RWPE2 (cell line): ENCODE measurements at regions not wholly inside any gene's neighbourhood (a gene's known extent, or its start where the extent isn't known, plus 50 kb on each side); places are given as distances from the start of the nearest gene placed in this dataset.

Experiments used
- ATAC-seq: fragments of 200-7000 bp; cut with Tn5 transposase; 3 replicates; pipeline ENCODE4 v1.9.1; 2021; ENCODE audit warnings: low read depth
- DNase-seq: peaks from one replicate; pipeline ENCODE4 v3.0.0-alpha.2; 2020; ENCODE audit warnings: low spot score
- H3K27ac ChIP-seq: fragments of 450-650 bp; 2 replicates; pipeline ENCODE4 v1.5.1; 2017; ENCODE audit warnings: mild to moderate bottlenecking; ENCODE audit not compliant: poor library complexity, severe bottlenecking
- H3K27me3 ChIP-seq: fragments of 250-450 bp; sonication (Bioruptor Pico); 2 replicates; pipeline ENCODE4 v1.5.1; 2021; ENCODE audit warnings: mild to moderate bottlenecking, moderate library complexity; ENCODE audit not compliant: insufficient read depth, poor library complexity, severe bottlenecking
- H3K36me3 ChIP-seq: fragments of 250-450 bp; sonication (Bioruptor Pico); 2 replicates; pipeline ENCODE4 v1.5.1; 2020; ENCODE audit warnings: low read depth, mild to moderate bottlenecking, moderate library complexity
- H3K4me1 ChIP-seq: fragments of 250-450 bp; sonication (Bioruptor Pico); 2 replicates; pipeline ENCODE4 v1.5.1; 2021; ENCODE audit warnings: mild to moderate bottlenecking, moderate library complexity; ENCODE audit not compliant: insufficient read depth, poor library complexity, severe bottlenecking
- H3K4me3 ChIP-seq: fragments of 250-450 bp; sonication (Bioruptor Pico); 2 replicates; pipeline ENCODE4 v1.5.1; 2021; ENCODE audit warnings: mild to moderate bottlenecking, moderate library complexity; ENCODE audit not compliant: severe bottlenecking
- H3K9me3 ChIP-seq: fragments of 250-450 bp; sonication (Bioruptor Pico); 2 replicates; pipeline ENCODE4 v1.5.1; 2021; ENCODE audit warnings: mild to moderate bottlenecking, moderate library complexity; ENCODE audit not compliant: severe bottlenecking
- TF ChIP-seq, protein P1 (sequence below): fragments of 450-650 bp; IDR thresholded peaks from one replicate; pipeline ENCODE4 v1.5.1; 2017; ENCODE audit warnings: mild to moderate bottlenecking, moderate library complexity; ENCODE audit not compliant: poor library complexity, severe bottlenecking

GRCh38 chr10:106111246-106111645 is 1053.3 kb downstream of the SORCS1 start:
- no peak overlapping the region for H3K4me3 ChIP-seq
- no peaks in the 10 kb centered on the region for H3K27me3 ChIP-seq
- peak; percentile 94 for ATAC-seq
- no peak for DNase-seq
- peaks cover 4% of the 10 kb centered on the region for H3K4me1 ChIP-seq
- TF ChIP-seq, protein P1, sequence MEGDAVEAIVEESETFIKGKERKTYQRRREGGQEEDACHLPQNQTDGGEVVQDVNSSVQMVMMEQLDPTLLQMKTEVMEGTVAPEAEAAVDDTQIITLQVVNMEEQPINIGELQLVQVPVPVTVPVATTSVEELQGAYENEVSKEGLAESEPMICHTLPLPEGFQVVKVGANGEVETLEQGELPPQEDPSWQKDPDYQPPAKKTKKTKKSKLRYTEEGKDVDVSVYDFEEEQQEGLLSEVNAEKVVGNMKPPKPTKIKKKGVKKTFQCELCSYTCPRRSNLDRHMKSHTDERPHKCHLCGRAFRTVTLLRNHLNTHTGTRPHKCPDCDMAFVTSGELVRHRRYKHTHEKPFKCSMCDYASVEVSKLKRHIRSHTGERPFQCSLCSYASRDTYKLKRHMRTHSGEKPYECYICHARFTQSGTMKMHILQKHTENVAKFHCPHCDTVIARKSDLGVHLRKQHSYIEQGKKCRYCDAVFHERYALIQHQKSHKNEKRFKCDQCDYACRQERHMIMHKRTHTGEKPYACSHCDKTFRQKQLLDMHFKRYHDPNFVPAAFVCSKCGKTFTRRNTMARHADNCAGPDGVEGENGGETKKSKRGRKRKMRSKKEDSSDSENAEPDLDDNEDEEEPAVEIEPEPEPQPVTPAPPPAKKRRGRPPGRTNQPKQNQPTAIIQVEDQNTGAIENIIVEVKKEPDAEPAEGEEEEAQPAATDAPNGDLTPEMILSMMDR: no peak
- H3K36me3 ChIP-seq: no peaks in the 10 kb centered on the region
- no peak overlapping the region for H3K27ac ChIP-seq
- H3K9me3 ChIP-seq: no peaks in the 10 kb centered on the region

DNA sequence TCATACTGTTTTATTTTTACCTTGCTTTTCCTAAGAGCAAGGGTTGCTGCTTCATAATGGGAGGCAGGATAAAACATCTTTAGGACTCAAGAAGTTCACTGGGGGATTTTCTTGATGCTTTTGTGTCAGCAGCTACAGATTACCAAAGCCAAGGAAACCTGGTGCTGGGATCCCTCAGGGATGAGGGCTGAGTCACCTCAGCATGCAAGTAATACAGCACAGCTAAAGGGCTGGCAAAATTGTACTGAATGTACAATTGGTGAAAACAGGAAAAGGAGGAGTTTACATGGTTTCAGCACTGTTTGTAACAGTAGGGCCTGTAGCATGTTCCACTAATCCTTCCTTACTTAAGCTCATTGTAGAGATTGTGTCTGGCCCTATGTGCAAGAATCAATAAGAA is 1056.8 kb downstream of the SORCS1 start:
- H3K4me1 ChIP-seq: peaks cover 4% of the 10 kb centered on the region
- no peak overlapping the region for H3K27ac ChIP-seq
- no peaks in the 10 kb centered on the region for H3K9me3 ChIP-seq
- no peaks in the 10 kb centered on the region for H3K36me3 ChIP-seq
- ATAC-seq (peak; percentile 85), DNase-seq (no peak)
- TF ChIP-seq, protein P1: no peak
- no peaks in the 10 kb centered on the region for H3K27me3 ChIP-seq
- no peak overlapping the region for H3K4me3 ChIP-seq

GRCh38 chr10:106106114-106106513 is 1058.4 kb downstream of the SORCS1 start:
- H3K27ac ChIP-seq: no peak overlapping the region
- TF ChIP-seq, protein P1: no peak

DNA sequence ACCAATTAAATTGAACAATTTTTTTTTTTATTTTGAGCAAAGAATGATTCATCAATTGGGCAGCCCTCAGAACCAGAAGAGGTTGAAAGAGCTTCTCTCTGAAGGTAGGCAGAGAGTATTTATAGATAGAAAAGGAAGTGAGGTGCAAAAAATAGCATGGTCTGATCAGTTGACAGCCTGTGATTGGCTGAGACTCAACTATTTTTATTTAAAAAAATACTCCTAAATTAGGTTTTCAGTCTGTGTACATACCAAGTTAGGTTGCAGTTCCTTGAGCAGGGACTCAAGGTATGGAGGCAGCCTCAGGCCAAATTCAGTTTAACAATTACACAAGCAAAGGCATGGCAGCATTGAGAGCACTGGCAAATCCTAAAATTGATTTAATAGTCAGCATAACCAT is 1074.7 kb downstream of the SORCS1 start:
- no peak overlapping the region for H3K4me3 ChIP-seq
- H3K27me3 ChIP-seq: no peaks in the 10 kb centered on the region
- H3K9me3 ChIP-seq: no peaks in the 10 kb centered on the region
- TF ChIP-seq, protein P1: no peak
- H3K4me1 ChIP-seq: no peaks in the 10 kb centered on the region
- DNase-seq (no peak), ATAC-seq (no peak)
- H3K36me3 ChIP-seq: no peaks in the 10 kb centered on the region
- H3K27ac ChIP-seq: no peak overlapping the region

More at GRCh38 chr10:106106114-106106513, 1058.4 kb downstream of the SORCS1 start:
- peaks cover 3% of the 10 kb centered on the region for H3K4me1 ChIP-seq
- no peak for DNase-seq
- H3K27me3 ChIP-seq: no peaks in the 10 kb centered on the region
- ATAC-seq: no peak
- H3K36me3 ChIP-seq: no peaks in the 10 kb centered on the region
- H3K9me3 ChIP-seq: no peaks in the 10 kb centered on the region
- H3K4me3 ChIP-seq: no peak overlapping the region

- no peaks in the 10 kb centered on the region for H3K4me1 ChIP-seq
- no peaks in the 10 kb centered on the region for H3K36me3 ChIP-seq
- H3K27ac ChIP-seq: no peak overlapping the region
- ATAC-seq (no peak), DNase-seq (no peak)
- no peaks in the 10 kb centered on the region for H3K9me3 ChIP-seq
- H3K4me3 ChIP-seq: no peak overlapping the region
- no peaks in the 10 kb centered on the region for H3K27me3 ChIP-seq
- TF ChIP-seq, protein P1: no peak
Measured at GRCh38 chr10:106086391-106086790, 1078.1 kb downstream of the SORCS1 start.
